Ascending aorta (tissue), 2 donors: ENCODE measurements at regions not wholly inside any gene's neighbourhood (a gene's known extent, or its start where the extent isn't known, plus 50 kb on each side); places are given as distances from the start of the nearest gene placed in this dataset.

Source experiments
- DNase-seq, 2 donors: peaks; one replicate each; pipeline ENCODE4 v3.0.0-alpha.2; 2019; ENCODE audit warnings: low spot score in 2 of 2
- H3K27ac ChIP-seq, 2 donors: fragments of 200-600 bp; sonication (generic); one replicate each; pipeline ENCODE4 v1.5.1; 2016 to 2017; ENCODE audit warnings: mild to moderate bottlenecking in 1 of 2
- H3K27me3 ChIP-seq: fragments of 200-600 bp; sonication (generic); one replicate; pipeline ENCODE4 v1.5.1; 2017
- H3K36me3 ChIP-seq, 2 donors: fragments of 200-600 bp; sonication (generic); one replicate each; pipeline ENCODE4 v1.5.1; 2016
- H3K4me1 ChIP-seq, 2 donors: fragments of 200-600 bp; sonication (generic); one replicate each; pipeline ENCODE4 v1.5.1; 2016 to 2017; ENCODE audit warnings: mild to moderate bottlenecking in 1 of 2
- H3K4me3 ChIP-seq, 2 donors: fragments of 200-600 bp; sonication (generic); one replicate each; pipeline ENCODE4 v1.5.1; 2016 to 2017; ENCODE audit warnings: mild to moderate bottlenecking in 1 of 2
- H3K9me3 ChIP-seq, 2 donors: fragments of 200-600 bp; sonication (generic); one replicate each; pipeline ENCODE4 v1.5.1; 2016
- CTCF ChIP-seq, 3 experiments: fragments of 200-600 bp in 2 of 3; fragments of 450-650 bp in 1 of 3; sonication (generic) in 2 of 3; IDR thresholded peaks; one replicate each; pipeline ENCODE4 v1.5.1; 2016 to 2019; ENCODE audit warnings: antibody characterized with exemption in 3 of 3, mild to moderate bottlenecking in 1 of 3, moderate library complexity in 1 of 3
- intact Hi-C: fragments of 100-400 bp; cut with DNase I; formaldehyde crosslinking; loops from one replicate; pipeline ENCODE4 v1.15.1; 2023

GRCh38 chr4:154036856-154037255 lies 248.0 kb upstream of the SFRP2 start:
- no peak for TF ChIP-seq CTCF (IDR thresholded peaks at IDR 0.05)
- no peak for DNase-seq
- no peaks in the 10 kb centered on the region for H3K27me3 ChIP-seq
- no peak overlapping the region for H3K4me3 ChIP-seq
- H3K27ac ChIP-seq, result no peak overlapping the region
- intact Hi-C loops, result no loop called here
- no peaks in the 10 kb centered on the region for H3K4me1 ChIP-seq
- H3K9me3 ChIP-seq, result no peaks in the 10 kb centered on the region
- no peaks in the 10 kb centered on the region for H3K36me3 ChIP-seq

- Histone ChIP-seq H3K4me1 (no peaks in the 10 kb centered on the region), H3K36me3 (no peaks in the 10 kb centered on the region), H3K27ac (no peak overlapping the region), H3K9me3 (no peaks in the 10 kb centered on the region), H3K27me3 (no peaks in the 10 kb centered on the region), H3K4me3 (no peak overlapping the region)
- intact Hi-C loops, result no loop called here
- TF ChIP-seq CTCF (IDR thresholded peaks at IDR 0.05), result no peak
- no peak for DNase-seq
These were observed 246.5 kb upstream of the SFRP2 start for GRCh38 chr4:154035341-154035740.

- H3K4me1 ChIP-seq, result no peaks in the 10 kb centered on the region
- H3K27ac ChIP-seq, result no peak overlapping the region
- no peaks in the 10 kb centered on the region for H3K27me3 ChIP-seq
- intact Hi-C loops, result no loop called here
- no peaks in the 10 kb centered on the region for H3K9me3 ChIP-seq
- DNase-seq, result no peak
- no peaks in the 10 kb centered on the region for H3K36me3 ChIP-seq
- no peak for TF ChIP-seq CTCF (IDR thresholded peaks at IDR 0.05)
- H3K4me3 ChIP-seq, result no peak overlapping the region
These were observed 245.0 kb upstream of the SFRP2 start for GRCh38 chr4:154033921-154034320.

- H3K36me3 ChIP-seq, result no peaks in the 10 kb centered on the region
- TF ChIP-seq CTCF (IDR thresholded peaks at IDR 0.05), result no peak
- no peaks in the 10 kb centered on the region for H3K4me1 ChIP-seq
- no peak for DNase-seq
- no peaks in the 10 kb centered on the region for H3K27me3 ChIP-seq
- H3K9me3 ChIP-seq, result no peaks in the 10 kb centered on the region
- no peak overlapping the region for H3K4me3 ChIP-seq
- no peak overlapping the region for H3K27ac ChIP-seq
- intact Hi-C loops, result no loop called here
These were observed 244.0 kb upstream of the SFRP2 start for GRCh38 chr4:154032914-154033313.

GRCh38 chr4:154030746-154031145 lies 241.9 kb upstream of the SFRP2 start:
- no peaks in the 10 kb centered on the region for H3K36me3 ChIP-seq
- no peaks in the 10 kb centered on the region for H3K27me3 ChIP-seq
- no peak for DNase-seq
- H3K27ac ChIP-seq, result no peak overlapping the region
- no peak overlapping the region for H3K4me3 ChIP-seq
- no peaks in the 10 kb centered on the region for H3K4me1 ChIP-seq
- TF ChIP-seq CTCF (IDR thresholded peaks at IDR 0.05), result no peak
- intact Hi-C loops, result no loop called here
- no peaks in the 10 kb centered on the region for H3K9me3 ChIP-seq

GRCh38 chr4:154030152-154030551 lies 241.3 kb upstream of the SFRP2 start:
- Histone ChIP-seq H3K36me3 (no peaks in the 10 kb centered on the region), H3K4me1 (no peaks in the 10 kb centered on the region), H3K9me3 (no peaks in the 10 kb centered on the region), H3K27me3 (no peaks in the 10 kb centered on the region), H3K4me3 (no peak overlapping the region), H3K27ac (no peak overlapping the region)
- DNase-seq, result no peak
- TF ChIP-seq CTCF (IDR thresholded peaks at IDR 0.05), result no peak
- intact Hi-C loops, result no loop called here
